ENCODE measurements at regions not wholly inside any gene's neighbourhood (a gene's known extent, or its start where the extent isn't known, plus 50 kb on each side); places are given as distances from the start of the nearest gene placed in this dataset.

DNA sequence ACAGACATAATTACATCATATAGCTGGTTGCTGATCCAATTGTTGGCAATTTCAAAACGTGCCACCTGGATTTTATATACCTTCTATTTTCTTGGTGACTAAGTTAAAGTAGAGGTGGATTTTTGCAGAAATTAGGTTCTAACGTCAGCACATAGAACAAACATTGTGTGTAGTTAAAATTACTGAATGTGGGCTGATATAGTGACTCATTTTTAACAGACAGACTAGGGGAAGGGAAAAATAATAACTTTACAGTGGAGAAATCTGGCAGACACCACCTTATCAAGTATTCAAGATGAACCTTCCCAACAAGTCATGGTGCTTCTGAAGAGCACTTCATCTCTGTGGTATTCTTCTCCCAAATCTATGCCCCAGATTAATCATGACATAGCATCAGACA, 134.5 kb downstream of the UCHL1 start:
- Histone ChIP-seq H4K20me1 (ENCODE audit: insufficient read depth, low read length) (no peaks in the 10 kb centered on the region), H2BK5ac (ENCODE audit: low read depth, low read length, poor library complexity, severe bottlenecking) (no peak overlapping the region), H3K27me3 (ENCODE audit: control insufficient read depth, insufficient read depth, low read length) (no peaks in the 10 kb centered on the region), H3K9me3 (ENCODE audit: control insufficient read depth, insufficient read depth, low read length) (no peaks in the 10 kb centered on the region), H3K4me3 (ENCODE audit: insufficient read depth, low read depth, low read length) (no peak overlapping the region), H3K23ac (ENCODE audit: low read depth, low read length) (no peak overlapping the region), H3K36me3 (ENCODE audit: control insufficient read depth, insufficient read depth, low read length) (no peaks in the 10 kb centered on the region), H3K4me1 (ENCODE audit: control insufficient read depth, insufficient read depth, low read length) (no peaks in the 10 kb centered on the region), H3K9ac (ENCODE audit: low read depth, low read length) (no peak overlapping the region), H2BK120ac (ENCODE audit: low read depth, low read length) (no peak overlapping the region), H2AK5ac (ENCODE audit: low read depth, low read length) (no peak overlapping the region), H3K56ac (ENCODE audit: extremely low read depth, insufficient read depth, low read length) (no peak overlapping the region), H3K4me2 (ENCODE audit: low read depth, low read length) (no peak overlapping the region), H3K27ac (ENCODE audit: insufficient read depth, low read length) (no peak overlapping the region), H3K18ac (ENCODE audit: low read depth, low read length) (no peak overlapping the region), H4K8ac (ENCODE audit: low read depth in 2 of 2, low read length in 2 of 2) (no peak overlapping the region), H2AFZ (replicated peaks; ENCODE audit: low read length, poor library complexity) (no peak overlapping the region), H2AK9ac (replicated peaks; ENCODE audit: low read depth, low read length, poor library complexity) (no peak overlapping the region), H3K79me1 (ENCODE audit: low read depth in 1 of 2, low read length in 2 of 2) (no peaks in the 10 kb centered on the region), H2BK15ac (ENCODE audit: low read depth, low read length) (no peak overlapping the region), H4K5ac (ENCODE audit: low read depth, low read length) (no peak overlapping the region), H3K14ac (replicated peaks; ENCODE audit: low read depth, low read length) (no peak overlapping the region), H3K4ac (ENCODE audit: low read depth, low read length) (no peak overlapping the region), H4K91ac (ENCODE audit: insufficient read depth, low read depth, low read length) (no peak overlapping the region), H3K9me1 (ENCODE audit: insufficient read depth, low read length) (no peaks in the 10 kb centered on the region), H2BK20ac (ENCODE audit: low read depth, low read length) (no peak overlapping the region)
- POLR2A ChIA-PET (ENCODE audit: unreplicated experiment), result no interaction called here
- 40% methylated on average over 1 of the region's 2 CpGs; no CpG with 5 or more reads in 1 of the 2 experiments for WGBS, 2 experiments (ENCODE audit: extremely low coverage in 2 of 2, insufficient read length in 1 of 2)
- in situ Hi-C loops (cut with MboI; ENCODE audit: low sequenced_read_pairs) (no loop called here), dilution Hi-C loops (cut with HindIII; ENCODE audit: low sequenced_read_pairs, unreplicated experiment) (no loop called here), intact Hi-C loops (cut with micrococcal nuclease) (no loop called here)
- DNase-seq (no peak), ATAC-seq (ENCODE audit: low read depth) (no peak)
- no TSS peak for BruUV-seq (replicated peaks)
- no peak for TF ChIP-seq RFX5 (IDR thresholded peaks at IDR 0.05; ENCODE audit: low read depth, low read length)
- CTCF ChIA-PET, result no interaction called here

Data from IMR-90 (cell line).